Activated CD4-positive, alpha-beta T cell treated with anti-CD3 and anti-CD28 coated beads for 1 hour (primary cell): ENCODE measurements at regions not wholly inside any gene's neighbourhood (a gene's known extent, or its start where the extent isn't known, plus 50 kb on each side); places are given as distances from the start of the nearest gene placed in this dataset.
"Not testable (repeated sequence)": the region's sequence is repeated elsewhere in the genome, so short reads cannot be mapped to it uniquely, and the experiment has no call there.

Experiments
- DNase-seq: peaks from one replicate; pipeline ENCODE4 v3.0.0-alpha.2; 2020

- not testable (repeated sequence) for DNase-seq
These were observed 52.3 kb upstream of the BBX start for GRCh38 chr3:107470496-107470895.
